HEK293 (cell line): ENCODE measurements at regions not wholly inside any gene's neighbourhood (a gene's known extent, or its start where the extent isn't known, plus 50 kb on each side); places are given as distances from the start of the nearest gene placed in this dataset.

Experiments used
- OSR2 ChIP-seq: fragments of 450-650 bp; formaldehyde crosslinking; IDR thresholded peaks from 2 replicates; pipeline ENCODE4 v1.5.1; 2016; ENCODE audit warnings: missing biosample characterization, missing genetic modification characterization
- SALL2 ChIP-seq: fragments of 450-650 bp; formaldehyde crosslinking; IDR thresholded peaks from 2 replicates; pipeline ENCODE4 v1.5.0; 2017; ENCODE audit warnings: missing biosample characterization, mild to moderate bottlenecking, missing genetic modification characterization, borderline replicate concordance
- SETDB1 ChIP-seq: IDR thresholded peaks from one replicate; pipeline ENCODE4 v1.6.1; 2017; ENCODE audit warnings: mild to moderate bottlenecking, low read length, moderate library complexity, mixed read lengths; ENCODE audit not compliant: insufficient read length
- SP2 ChIP-seq: fragments of 450-650 bp; formaldehyde crosslinking; IDR thresholded peaks from 2 replicates; pipeline ENCODE4 v1.5.1; 2016; ENCODE audit warnings: missing biosample characterization, missing genetic modification characterization
- YY1 ChIP-seq: fragments of 450-650 bp; formaldehyde crosslinking; IDR thresholded peaks from 2 replicates; pipeline ENCODE4 v1.5.1; 2018; ENCODE audit warnings: missing biosample characterization, missing genetic modification characterization
- YY2 ChIP-seq: fragments of 450-650 bp; formaldehyde crosslinking; IDR thresholded peaks from 2 replicates; pipeline ENCODE4 v1.5.1; 2016; ENCODE audit warnings: missing biosample characterization, missing genetic modification characterization
- ZNF138 ChIP-seq: fragments of 450-650 bp; formaldehyde crosslinking; IDR thresholded peaks from 2 replicates; pipeline ENCODE4 v1.5.1; 2016; ENCODE audit warnings: missing biosample characterization, missing genetic modification characterization, borderline replicate concordance
- ZNF214 ChIP-seq: fragments of 450-650 bp; formaldehyde crosslinking; IDR thresholded peaks from 2 replicates; pipeline ENCODE4 v1.5.1; 2017; ENCODE audit warnings: missing biosample characterization, mild to moderate bottlenecking, missing genetic modification characterization, borderline replicate concordance
- ZNF654 ChIP-seq: fragments of 450-650 bp; formaldehyde crosslinking; IDR thresholded peaks from 2 replicates; pipeline ENCODE4 v1.5.1; 2016; ENCODE audit warnings: low read depth, missing biosample characterization, missing genetic modification characterization
- TF ChIP-seq, protein P1 (sequence below): fragments of 450-650 bp; formaldehyde crosslinking; IDR thresholded peaks from 2 replicates; pipeline ENCODE4 v1.5.1; 2016; ENCODE audit warnings: missing biosample characterization, missing genetic modification characterization
- TF ChIP-seq, protein P2 (sequence below): sonication (generic); formaldehyde crosslinking; IDR thresholded peaks from 2 replicates; pipeline ENCODE4 v1.8.1; 2022; ENCODE audit warnings: mild to moderate bottlenecking, moderate library complexity, missing genetic modification reagents

DNA sequence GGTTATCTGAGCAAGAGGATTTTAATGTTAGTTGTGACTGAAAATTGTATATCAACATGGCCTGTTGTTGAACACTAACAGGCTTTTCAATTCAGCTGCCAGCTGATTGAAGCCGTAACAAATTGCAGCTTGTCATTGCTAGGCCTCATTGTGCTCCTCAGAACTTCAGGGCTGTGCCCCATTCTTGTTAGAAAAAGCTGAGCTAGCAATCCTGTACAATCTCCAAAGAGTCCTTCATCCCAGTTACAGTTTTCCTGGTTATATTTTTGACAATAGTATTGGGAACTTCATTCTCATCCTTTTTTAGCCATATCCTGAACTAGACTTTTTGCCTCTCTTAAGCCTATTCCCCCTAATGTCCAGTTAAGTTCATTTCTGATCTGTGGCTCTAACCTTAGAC lies 564.1 kb upstream of the ATXN7L3B start:
- no peak for TF ChIP-seq ZNF214 (tag by site-specific recombination)
- TF ChIP-seq SETDB1: no peak
- TF ChIP-seq ZNF654 (tag by site-specific recombination): no peak
- TF ChIP-seq, protein P1, sequence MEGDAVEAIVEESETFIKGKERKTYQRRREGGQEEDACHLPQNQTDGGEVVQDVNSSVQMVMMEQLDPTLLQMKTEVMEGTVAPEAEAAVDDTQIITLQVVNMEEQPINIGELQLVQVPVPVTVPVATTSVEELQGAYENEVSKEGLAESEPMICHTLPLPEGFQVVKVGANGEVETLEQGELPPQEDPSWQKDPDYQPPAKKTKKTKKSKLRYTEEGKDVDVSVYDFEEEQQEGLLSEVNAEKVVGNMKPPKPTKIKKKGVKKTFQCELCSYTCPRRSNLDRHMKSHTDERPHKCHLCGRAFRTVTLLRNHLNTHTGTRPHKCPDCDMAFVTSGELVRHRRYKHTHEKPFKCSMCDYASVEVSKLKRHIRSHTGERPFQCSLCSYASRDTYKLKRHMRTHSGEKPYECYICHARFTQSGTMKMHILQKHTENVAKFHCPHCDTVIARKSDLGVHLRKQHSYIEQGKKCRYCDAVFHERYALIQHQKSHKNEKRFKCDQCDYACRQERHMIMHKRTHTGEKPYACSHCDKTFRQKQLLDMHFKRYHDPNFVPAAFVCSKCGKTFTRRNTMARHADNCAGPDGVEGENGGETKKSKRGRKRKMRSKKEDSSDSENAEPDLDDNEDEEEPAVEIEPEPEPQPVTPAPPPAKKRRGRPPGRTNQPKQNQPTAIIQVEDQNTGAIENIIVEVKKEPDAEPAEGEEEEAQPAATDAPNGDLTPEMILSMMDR (tag by site-specific recombination): no peak
- TF ChIP-seq, protein P2, sequence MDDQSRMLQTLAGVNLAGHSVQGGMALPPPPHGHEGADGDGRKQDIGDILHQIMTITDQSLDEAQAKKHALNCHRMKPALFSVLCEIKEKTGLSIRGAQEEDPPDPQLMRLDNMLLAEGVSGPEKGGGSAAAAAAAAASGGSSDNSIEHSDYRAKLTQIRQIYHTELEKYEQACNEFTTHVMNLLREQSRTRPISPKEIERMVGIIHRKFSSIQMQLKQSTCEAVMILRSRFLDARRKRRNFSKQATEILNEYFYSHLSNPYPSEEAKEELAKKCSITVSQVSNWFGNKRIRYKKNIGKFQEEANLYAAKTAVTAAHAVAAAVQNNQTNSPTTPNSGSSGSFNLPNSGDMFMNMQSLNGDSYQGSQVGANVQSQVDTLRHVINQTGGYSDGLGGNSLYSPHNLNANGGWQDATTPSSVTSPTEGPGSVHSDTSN (CRISPR knock-in tag): no peak
- TF ChIP-seq YY1: no peak
- no peak for TF ChIP-seq SP2
- no peak for TF ChIP-seq ZNF138 (tag by site-specific recombination)
- no peak for TF ChIP-seq OSR2 (tag by site-specific recombination)
- no peak for TF ChIP-seq SALL2 (tag by site-specific recombination)
- no peak for TF ChIP-seq YY2 (tag by site-specific recombination)
